ENCODE measurements at regions not wholly inside any gene's neighbourhood (a gene's known extent, or its start where the extent isn't known, plus 50 kb on each side); places are given as distances from the start of the nearest gene placed in this dataset.

DNA sequence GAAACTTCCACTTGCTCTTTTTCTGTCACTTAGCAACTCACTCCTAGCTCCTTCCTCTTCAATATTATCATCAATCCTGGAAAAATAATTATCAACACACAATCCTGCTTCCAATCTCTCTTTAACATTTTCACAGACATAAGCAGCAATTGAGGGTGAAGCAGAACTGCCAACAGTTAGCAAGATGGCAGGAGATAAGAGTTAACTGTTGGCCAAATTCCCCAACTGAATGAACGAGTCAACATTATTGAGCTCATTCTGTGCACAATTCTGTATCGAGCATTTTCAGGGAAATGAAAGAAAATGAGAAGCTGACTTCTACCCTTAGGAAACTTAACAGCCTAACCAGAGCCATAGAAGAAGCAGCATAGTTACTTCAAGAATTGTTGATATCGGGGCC, 152.0 kb downstream of the KCNA5 start:
- no peak for DNase-seq (ENCODE audit: low read depth)

GRCh38 chr12:5197131-5197530, 153.5 kb downstream of the KCNA5 start:
- peak; percentile 0 for DNase-seq (ENCODE audit: low read depth)

DNA sequence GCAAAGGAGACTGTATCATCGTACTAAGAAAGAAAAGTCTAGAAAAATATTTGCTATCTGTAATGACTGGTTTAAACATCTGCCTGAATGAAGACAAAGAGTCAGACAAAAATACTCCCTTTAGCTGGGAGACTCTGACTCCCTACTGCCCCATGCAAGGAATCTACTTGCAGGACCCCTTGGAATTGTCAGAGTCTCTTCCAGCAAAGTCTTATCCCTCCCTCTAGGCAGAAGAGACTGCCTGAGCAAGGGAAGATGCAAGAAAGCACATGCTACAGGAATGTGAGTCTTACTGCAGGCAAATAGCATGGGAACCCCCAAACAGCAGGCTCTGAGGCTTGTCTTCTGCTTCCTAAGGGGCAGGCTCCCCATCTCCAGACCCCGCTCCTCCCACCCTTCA, 154.0 kb downstream of the KCNA5 start:
- DNase-seq (ENCODE audit: low read depth) = no peak

- no peak for DNase-seq (ENCODE audit: low read depth)
Measured at GRCh38 chr12:5200278-5201087, 156.8 kb downstream of the KCNA5 start.

- peak; percentile 3 for DNase-seq (ENCODE audit: low read depth)
Measured at GRCh38 chr12:5201554-5202218, 158.0 kb downstream of the KCNA5 start.

DNA sequence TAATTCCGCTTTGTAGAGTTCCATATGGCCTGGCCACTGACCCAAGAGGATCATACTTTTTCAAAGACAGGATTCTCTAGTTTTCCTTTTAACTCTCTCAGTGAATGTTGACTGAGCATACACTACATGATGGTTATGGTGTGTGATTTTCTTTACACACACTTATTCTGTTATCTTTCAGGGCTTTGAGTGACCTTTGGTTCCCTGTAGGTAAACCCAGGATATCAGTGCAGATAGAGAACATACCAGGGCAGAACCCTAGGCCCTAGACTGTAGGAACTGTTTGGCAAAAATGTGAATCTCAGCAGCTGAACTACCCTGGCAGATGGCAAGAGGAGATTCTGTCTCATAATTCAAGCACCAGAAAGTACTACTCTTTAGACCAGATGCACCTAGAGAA, 159.6 kb downstream of the KCNA5 start:
- DNase-seq (ENCODE audit: low read depth) = no peak

- DNase-seq (ENCODE audit: low read depth) = no peak
Measured at GRCh38 chr12:5203720-5204119, 160.0 kb downstream of the KCNA5 start.

DNA sequence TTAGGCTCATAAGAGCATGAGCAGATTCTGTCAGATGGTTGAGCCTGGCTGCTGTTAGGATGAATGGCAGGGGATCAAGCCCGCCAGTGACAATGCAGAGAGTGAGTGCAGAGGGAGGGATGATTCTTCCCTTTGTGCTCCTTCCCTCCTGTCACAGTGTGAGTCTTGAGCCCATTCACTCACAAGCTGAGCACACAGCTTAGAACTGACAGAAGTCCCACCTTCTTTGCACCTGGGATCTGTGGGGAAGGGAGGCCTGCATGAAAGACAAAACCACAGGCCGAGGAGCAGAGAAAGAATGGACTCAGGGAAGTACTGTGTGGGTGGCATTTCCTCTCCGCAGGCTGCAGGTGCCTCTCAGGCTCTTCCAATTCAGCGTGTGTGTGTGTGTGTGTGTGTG, 160.6 kb downstream of the KCNA5 start:
- DNase-seq (ENCODE audit: low read depth) = no peak

DNA sequence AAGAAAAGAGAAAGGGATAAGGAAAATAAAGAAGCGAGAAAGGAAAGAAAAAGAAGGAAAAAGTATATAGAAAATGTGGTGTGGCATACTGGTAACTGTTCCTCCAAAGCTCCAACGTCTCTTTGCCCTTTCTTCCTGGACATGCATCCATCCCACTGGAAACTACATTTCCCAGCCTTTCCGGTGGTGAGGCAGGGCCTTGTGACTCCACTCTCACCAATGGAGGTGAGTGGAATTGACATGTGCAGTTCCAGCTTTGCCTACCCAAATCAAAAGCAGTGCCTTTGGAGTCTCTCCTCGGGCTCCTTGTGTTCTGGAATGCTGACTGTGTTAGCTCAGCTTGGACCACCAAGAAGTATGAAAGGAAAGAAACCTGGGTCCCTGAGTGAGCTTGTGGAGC, 161.2 kb downstream of the KCNA5 start:
- no peak for DNase-seq (ENCODE audit: low read depth)

GRCh38 chr12:5206401-5207175, 162.9 kb downstream of the KCNA5 start:
- DNase-seq (ENCODE audit: low read depth) = no peak

DNA sequence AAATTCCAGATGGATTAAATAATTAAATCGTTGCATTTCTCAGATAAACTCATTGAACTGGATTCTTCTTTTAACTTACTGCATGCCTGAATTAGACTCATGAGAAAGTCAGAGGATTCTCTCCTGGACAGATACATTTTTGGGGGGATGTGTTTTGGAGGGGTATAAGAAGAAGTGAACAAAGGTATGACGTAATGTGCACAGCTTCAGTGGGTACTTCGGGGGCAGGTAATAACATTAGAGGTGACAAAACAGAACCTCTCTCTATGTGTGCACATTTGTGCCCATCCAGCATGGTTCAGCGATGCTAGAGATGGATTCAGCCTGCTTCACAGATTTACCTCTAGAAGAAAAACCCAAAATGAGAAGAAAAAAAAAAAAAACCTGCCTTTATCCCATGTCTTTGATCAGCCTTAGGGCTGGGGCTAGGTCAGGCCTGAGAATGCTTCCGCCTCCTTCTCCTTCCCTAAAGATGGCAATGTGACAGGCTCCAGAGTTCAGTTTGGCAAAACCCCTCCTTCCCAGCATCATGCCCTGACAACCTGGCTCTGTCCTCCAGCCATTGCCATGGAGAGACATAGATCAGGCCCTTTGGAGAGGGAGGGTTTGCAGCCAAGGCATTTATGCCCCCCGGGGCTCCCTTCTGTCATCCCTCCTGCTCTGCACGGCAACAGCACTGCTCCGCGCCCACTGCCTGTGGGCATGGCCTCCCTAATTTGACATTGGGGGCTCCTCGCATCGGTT, 166.7 kb downstream of the KCNA5 start:
- DNase-seq (ENCODE audit: low read depth) = no peak

DNA sequence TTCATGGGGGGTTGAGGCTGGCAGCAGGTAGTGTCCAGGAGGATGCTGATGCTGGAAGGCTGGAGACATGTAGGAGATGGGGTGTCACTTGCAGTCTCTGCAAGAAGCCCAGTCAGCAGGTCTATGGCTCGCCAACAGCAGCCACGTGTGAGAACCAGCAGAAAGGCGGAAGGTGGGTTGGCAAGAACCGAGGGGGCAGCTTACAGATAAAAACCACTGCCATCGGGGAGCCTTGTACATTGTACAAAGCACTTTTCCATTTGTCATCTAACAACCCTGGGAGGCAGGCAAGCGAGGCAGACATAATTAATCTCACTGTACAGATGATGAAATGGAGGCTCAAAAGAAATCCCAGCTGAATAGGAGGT, 167.2 kb downstream of the KCNA5 start:
- no peak for DNase-seq (ENCODE audit: low read depth)

DNA sequence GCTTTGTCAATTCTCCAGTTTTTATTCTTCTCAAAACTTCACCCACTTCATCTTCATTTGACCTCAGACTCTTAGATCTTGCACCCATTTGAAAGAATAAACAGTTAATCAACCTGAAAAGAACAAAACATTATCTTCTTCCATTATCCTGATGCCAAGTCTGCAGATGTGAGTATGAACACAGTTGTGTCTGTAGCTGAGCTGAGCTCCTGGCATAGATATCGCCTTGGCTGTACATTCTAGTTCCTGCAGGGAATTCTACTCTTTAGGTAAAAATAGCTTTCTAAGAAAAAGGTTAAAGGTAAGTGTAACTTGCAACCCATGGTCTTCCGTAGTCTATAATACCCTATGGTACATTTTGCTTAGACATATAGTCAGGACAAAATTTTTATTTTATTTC, 169.7 kb downstream of the KCNA5 start:
- DNase-seq (ENCODE audit: low read depth) = no peak

GRCh38 chr12:5213990-5214389, 170.3 kb downstream of the KCNA5 start:
- DNase-seq (ENCODE audit: low read depth) = no peak

GRCh38 chr12:5217936-5218335, 174.3 kb downstream of the KCNA5 start:
- DNase-seq (ENCODE audit: low read depth) = no peak

GRCh38 chr12:5220099-5220498, 176.4 kb downstream of the KCNA5 start:
- no peak for DNase-seq (ENCODE audit: low read depth)

GRCh38 chr12:5220835-5221234, 177.2 kb downstream of the KCNA5 start:
- DNase-seq (ENCODE audit: low read depth) = no peak

DNA sequence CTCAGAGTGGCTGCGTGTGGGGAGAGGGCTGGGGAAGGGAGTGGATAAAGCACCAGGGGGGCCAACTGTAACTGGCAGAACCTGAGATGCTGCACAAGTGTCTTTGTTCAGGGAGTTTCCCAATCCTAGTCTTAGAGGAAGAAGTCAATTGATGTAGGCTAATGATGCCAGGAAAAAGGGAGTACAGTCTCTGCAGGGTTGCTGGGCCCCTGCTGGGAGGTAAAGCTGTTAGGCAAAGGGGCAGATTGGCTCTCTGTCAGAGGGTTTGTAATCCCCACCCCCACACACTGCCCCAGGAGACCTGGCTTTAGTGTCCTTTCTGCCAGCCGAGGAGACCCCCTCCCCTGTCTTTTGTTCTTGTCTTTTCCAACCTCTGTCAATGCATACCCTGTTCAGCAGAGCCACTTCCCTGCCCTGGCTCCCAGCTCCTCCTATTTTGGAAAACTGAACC, 178.4 kb downstream of the KCNA5 start:
- DNase-seq (ENCODE audit: low read depth) = no peak

DNA sequence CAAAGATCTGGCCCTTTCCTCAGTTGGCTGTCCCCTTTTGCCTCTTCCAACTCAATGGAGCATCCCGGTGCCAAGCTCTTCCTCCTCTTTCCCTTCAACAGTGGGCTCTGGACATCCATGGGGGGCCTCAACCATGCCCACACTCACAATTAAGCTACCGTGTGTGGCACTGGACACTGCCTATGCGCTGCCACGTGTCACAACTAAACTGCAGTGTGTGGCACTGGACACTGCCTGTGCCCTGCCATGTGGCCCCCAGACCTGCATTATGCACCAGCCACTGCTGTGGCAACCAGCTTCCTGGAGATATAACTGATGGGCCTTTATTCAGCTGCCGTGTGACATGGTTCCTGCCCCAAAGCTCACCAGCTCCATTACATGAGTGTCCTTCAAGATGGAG, 179.1 kb downstream of the KCNA5 start:
- DNase-seq (ENCODE audit: low read depth) = no peak

GRCh38 chr12:5223881-5224280, 180.2 kb downstream of the KCNA5 start:
- DNase-seq (ENCODE audit: low read depth) = no peak

- DNase-seq (ENCODE audit: low read depth) = no peak
Measured at GRCh38 chr12:5226581-5226980, 182.9 kb downstream of the KCNA5 start.

- DNase-seq (ENCODE audit: low read depth) = no peak
Measured at GRCh38 chr12:5227708-5228373, 184.2 kb downstream of the KCNA5 start.

Data from amniotic epithelial cell (primary cell).